Keratinocyte (primary cell): ENCODE measurements at regions not wholly inside any gene's neighbourhood (a gene's known extent, or its start where the extent isn't known, plus 50 kb on each side); places are given as distances from the start of the nearest gene placed in this dataset.

Experiments
- CTCF ChIP-seq, 3 experiments: IDR thresholded peaks in 1 of 3; conservative IDR thresholded peaks in 1 of 3; optimal IDR thresholded peaks in 1 of 3; 2 replicates in 2 of 3; 3 replicates in 1 of 3; pipeline versions ENCODE3 to v1.5.1; 2011; ENCODE audit warnings: low read length in 3 of 3, mild to moderate bottlenecking in 3 of 3, moderate library complexity in 2 of 3, control low read depth in 1 of 3, inconsistent platforms in 1 of 3; ENCODE audit not compliant: insufficient read depth in 2 of 3; ENCODE audit errors: extremely low read depth in 1 of 3
- EZH2 ChIP-seq: IDR thresholded peaks from one replicate; pipeline ENCODE4 v1.6.1; 2012; ENCODE audit warnings: inconsistent platforms, mild to moderate bottlenecking, low read length, moderate library complexity

- TF ChIP-seq CTCF (optimal IDR thresholded peaks at IDR 0.05 in 1 of 3, IDR thresholded peaks at IDR 0.05 in 1 of 3, conservative IDR thresholded peaks at IDR 0.05 in 1 of 3; ENCODE audit: extremely low read depth in 1 of 3, insufficient read depth in 2 of 3, low read length in 3 of 3) (no peak), EZH2 (no peak)
Observed at GRCh38 chr18:46388286-46388685, 268.7 kb downstream of the LOXHD1 start.
